Chondrocyte (in vitro differentiated cells): ENCODE measurements at regions not wholly inside any gene's neighbourhood (a gene's known extent, or its start where the extent isn't known, plus 50 kb on each side); places are given as distances from the start of the nearest gene placed in this dataset.

Source experiments
- DNase-seq: peaks from one replicate; pipeline ENCODE4 v3.0.0; 2021; ENCODE audit warnings: mixed read lengths, low spot score
- H3K27ac Mint-ChIP-seq: one replicate; pipeline ENCODE4 v1.8.0; 2021; ENCODE audit warnings: mild to moderate bottlenecking, moderate library complexity, mixed read lengths; ENCODE audit not compliant: unreplicated experiment
- H3K27me3 Mint-ChIP-seq: 2 replicates; pipeline ENCODE4 v1.8.0; 2021; ENCODE audit warnings: low read depth, mixed read lengths
- H3K36me3 Mint-ChIP-seq: 2 replicates; pipeline ENCODE4 v1.8.0; 2021; ENCODE audit warnings: low read depth, mixed read lengths
- H3K4me1 Mint-ChIP-seq: 2 replicates; pipeline ENCODE4 v1.8.0; 2021; ENCODE audit warnings: low read depth, mild to moderate bottlenecking, mixed read lengths
- H3K4me3 Mint-ChIP-seq: one replicate; pipeline ENCODE4 v1.8.0; 2021; ENCODE audit warnings: mild to moderate bottlenecking, moderate library complexity, mixed read lengths; ENCODE audit not compliant: unreplicated experiment
- H3K9me3 Mint-ChIP-seq: 2 replicates; pipeline ENCODE4 v1.8.0; 2021; ENCODE audit warnings: low read depth, mixed read lengths
- TF ChIP-seq, protein P1 (sequence below): fragments of 200-600 bp; sonication (generic); IDR thresholded peaks from 2 replicates; pipeline ENCODE4 v1.5.0; 2021; ENCODE audit warnings: antibody characterized with exemption, mild to moderate bottlenecking, moderate library complexity

DNA sequence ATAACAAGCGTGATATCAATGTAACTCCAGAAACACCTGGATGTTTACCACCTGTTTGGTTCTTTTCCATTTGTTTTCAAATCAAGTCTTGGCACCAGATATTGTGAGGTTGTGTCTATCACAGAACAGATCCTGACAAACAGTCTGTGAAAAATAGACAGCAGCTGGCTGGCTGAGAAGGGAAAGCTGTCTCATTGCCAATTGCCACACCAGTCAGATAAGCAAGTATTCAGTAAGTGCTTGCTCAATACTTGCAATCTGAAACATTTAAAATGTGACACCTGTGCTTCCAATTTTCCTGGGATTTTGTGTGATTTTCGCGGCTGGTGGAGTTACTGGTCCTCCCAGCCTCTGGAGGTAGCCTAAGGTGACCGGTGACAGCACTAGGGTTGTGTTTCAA is 147.9 kb upstream of the MYO3A start:
- Mint-ChIP-seq H3K9me3 (no peaks in the 10 kb centered on the region), H3K27ac (no peak overlapping the region), H3K4me3 (no peak overlapping the region), H3K36me3 (no peaks in the 10 kb centered on the region), H3K4me1 (no peaks in the 10 kb centered on the region), H3K27me3 (peaks cover 3% of the 10 kb centered on the region)
- no peak for DNase-seq
- TF ChIP-seq, protein P1, sequence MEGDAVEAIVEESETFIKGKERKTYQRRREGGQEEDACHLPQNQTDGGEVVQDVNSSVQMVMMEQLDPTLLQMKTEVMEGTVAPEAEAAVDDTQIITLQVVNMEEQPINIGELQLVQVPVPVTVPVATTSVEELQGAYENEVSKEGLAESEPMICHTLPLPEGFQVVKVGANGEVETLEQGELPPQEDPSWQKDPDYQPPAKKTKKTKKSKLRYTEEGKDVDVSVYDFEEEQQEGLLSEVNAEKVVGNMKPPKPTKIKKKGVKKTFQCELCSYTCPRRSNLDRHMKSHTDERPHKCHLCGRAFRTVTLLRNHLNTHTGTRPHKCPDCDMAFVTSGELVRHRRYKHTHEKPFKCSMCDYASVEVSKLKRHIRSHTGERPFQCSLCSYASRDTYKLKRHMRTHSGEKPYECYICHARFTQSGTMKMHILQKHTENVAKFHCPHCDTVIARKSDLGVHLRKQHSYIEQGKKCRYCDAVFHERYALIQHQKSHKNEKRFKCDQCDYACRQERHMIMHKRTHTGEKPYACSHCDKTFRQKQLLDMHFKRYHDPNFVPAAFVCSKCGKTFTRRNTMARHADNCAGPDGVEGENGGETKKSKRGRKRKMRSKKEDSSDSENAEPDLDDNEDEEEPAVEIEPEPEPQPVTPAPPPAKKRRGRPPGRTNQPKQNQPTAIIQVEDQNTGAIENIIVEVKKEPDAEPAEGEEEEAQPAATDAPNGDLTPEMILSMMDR, result no peak

DNA sequence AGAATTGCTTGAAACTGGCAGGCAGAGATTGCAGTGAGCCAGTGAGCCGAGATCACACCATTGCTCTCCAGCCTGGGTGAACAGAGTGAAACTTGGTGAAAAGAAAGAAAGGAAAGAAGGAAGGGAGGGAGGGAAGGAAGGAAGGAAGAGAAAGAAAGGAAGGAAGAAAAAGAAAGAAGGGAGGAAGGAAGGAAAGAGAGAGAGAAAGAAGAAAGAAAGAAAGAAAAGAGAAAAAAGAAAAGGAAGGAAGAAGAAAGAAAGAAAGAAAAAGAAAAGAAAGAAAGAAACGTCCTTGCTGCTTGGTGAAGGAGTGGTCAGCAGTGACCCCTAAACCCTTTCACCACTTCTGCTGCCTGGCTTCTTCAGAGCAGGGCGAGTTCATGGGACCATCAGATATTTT is 147.1 kb upstream of the MYO3A start:
- no peak overlapping the region for H3K27ac Mint-ChIP-seq
- TF ChIP-seq, protein P1, result no peak
- no peaks in the 10 kb centered on the region for H3K36me3 Mint-ChIP-seq

DNA sequence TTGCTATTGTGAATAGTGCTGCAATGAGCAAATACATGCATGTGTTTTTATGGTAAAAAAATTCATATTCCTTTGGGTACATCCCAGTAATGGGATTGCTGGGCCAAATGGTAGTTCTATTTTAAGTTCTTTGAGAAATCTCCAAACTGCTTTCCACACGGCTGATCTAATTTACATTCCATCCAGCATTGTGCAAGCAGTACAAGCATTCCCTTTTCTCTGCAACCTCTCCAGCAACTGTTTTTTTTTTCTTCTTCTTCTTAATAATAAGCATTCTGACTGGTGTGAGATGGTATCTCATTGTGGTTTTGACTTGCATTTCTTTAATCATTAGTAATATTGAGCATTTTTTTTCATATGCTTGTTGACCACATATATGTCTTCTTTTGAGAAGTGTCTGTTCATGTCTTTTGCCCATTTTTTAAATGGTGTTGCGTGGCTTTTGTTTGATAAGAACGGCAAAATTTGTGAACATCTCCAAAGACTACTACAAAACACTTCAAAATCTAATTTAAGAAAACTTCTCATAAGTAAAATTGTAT is 136.1 kb upstream of the MYO3A start:
- H3K4me3 Mint-ChIP-seq, result no peak overlapping the region
- TF ChIP-seq, protein P1, result no peak
- no peaks in the 10 kb centered on the region for H3K36me3 Mint-ChIP-seq
- peaks cover 7% of the 10 kb centered on the region for H3K9me3 Mint-ChIP-seq
- H3K4me1 Mint-ChIP-seq, result no peaks in the 10 kb centered on the region
- no peaks in the 10 kb centered on the region for H3K27me3 Mint-ChIP-seq
- DNase-seq, result no peak
- no peak overlapping the region for H3K27ac Mint-ChIP-seq

More for the DNA sequence above, 147.1 kb upstream of the MYO3A start:
- Mint-ChIP-seq H3K4me3 (no peak overlapping the region), H3K9me3 (no peaks in the 10 kb centered on the region), H3K4me1 (no peaks in the 10 kb centered on the region), H3K27me3 (peaks cover 4% of the 10 kb centered on the region)
- no peak for DNase-seq

DNA sequence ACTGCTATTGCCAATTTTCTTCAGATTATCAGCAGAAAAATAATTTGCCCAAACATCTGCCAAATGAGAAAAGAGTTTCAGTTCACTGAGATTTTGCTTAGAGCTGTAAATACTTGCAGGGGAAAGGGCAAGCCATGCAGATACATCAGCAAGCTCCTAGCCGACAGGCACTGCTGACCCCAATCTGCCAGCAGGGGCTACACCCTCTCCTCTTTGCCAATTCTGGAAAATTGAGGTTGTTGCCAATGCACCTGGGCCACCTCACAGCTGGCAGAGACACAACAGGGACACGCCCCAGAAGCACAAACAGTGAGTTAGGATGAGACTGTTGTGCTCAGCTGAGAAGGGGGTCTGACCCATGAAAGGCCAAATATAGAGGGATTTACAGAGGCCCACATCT is 129.5 kb upstream of the MYO3A start:
- no peaks in the 10 kb centered on the region for H3K27me3 Mint-ChIP-seq
- TF ChIP-seq, protein P1, result no peak
- DNase-seq, result no peak
- no peaks in the 10 kb centered on the region for H3K9me3 Mint-ChIP-seq
- no peak overlapping the region for H3K4me3 Mint-ChIP-seq
- no peaks in the 10 kb centered on the region for H3K4me1 Mint-ChIP-seq
- no peak overlapping the region for H3K27ac Mint-ChIP-seq
- H3K36me3 Mint-ChIP-seq, result no peaks in the 10 kb centered on the region

DNA sequence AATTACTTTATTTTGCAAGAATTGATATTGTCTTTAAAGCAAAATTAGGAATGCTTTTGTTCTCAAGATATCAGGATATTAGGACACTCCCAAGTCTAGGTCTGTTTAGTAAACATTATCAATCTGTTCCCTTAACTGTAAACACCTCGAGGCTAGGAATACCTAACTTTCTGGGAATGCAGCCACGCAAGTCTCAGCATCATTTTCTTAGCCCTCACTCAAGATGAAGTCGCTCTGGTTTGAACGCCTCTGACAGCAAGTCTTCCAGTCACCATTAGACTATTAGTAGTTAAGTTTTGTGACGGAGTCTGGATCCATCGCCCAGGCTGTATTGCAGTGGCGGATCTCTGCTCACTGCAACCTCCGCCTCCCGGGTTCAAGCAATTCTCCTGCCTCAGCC is 128.0 kb upstream of the MYO3A start:
- no peaks in the 10 kb centered on the region for H3K36me3 Mint-ChIP-seq
- DNase-seq, result no peak
- TF ChIP-seq, protein P1, result no peak
- H3K4me1 Mint-ChIP-seq, result no peaks in the 10 kb centered on the region
- no peak overlapping the region for H3K4me3 Mint-ChIP-seq
- no peaks in the 10 kb centered on the region for H3K27me3 Mint-ChIP-seq
- no peak overlapping the region for H3K27ac Mint-ChIP-seq
- no peaks in the 10 kb centered on the region for H3K9me3 Mint-ChIP-seq
